ENCODE measurements at regions not wholly inside any gene's neighbourhood (a gene's known extent, or its start where the extent isn't known, plus 50 kb on each side); places are given as distances from the start of the nearest gene placed in this dataset.
"Not testable (repeated sequence)": the region's sequence is repeated elsewhere in the genome, so short reads cannot be mapped to it uniquely, and the experiment has no call there.

DNA sequence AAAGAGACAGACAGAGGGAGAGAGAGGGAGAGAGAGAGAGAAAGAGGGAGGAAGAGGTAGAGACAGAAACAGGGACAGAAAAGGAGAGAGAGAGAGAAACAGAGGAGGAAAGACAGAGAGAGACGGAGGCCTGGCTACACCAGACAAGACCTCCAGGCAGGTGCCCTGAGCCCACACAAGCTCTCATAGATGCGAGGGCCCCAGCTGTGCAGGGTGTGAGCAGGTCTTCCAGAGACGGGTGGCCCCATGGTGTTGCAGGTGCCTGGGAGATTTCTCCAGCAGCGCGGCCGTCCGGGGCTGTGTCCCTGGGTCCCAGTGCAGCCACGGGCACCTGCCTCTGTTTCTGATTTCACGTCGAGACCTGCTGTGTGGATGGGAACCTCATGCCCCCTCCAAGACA is 253.0 kb downstream of the SHOX start:
- DNase-seq (ENCODE audit: extremely low spot score, unreplicated experiment), result no peak
- H3K27ac Mint-ChIP-seq, result no peak overlapping the region
- TF ChIP-seq, protein P1, sequence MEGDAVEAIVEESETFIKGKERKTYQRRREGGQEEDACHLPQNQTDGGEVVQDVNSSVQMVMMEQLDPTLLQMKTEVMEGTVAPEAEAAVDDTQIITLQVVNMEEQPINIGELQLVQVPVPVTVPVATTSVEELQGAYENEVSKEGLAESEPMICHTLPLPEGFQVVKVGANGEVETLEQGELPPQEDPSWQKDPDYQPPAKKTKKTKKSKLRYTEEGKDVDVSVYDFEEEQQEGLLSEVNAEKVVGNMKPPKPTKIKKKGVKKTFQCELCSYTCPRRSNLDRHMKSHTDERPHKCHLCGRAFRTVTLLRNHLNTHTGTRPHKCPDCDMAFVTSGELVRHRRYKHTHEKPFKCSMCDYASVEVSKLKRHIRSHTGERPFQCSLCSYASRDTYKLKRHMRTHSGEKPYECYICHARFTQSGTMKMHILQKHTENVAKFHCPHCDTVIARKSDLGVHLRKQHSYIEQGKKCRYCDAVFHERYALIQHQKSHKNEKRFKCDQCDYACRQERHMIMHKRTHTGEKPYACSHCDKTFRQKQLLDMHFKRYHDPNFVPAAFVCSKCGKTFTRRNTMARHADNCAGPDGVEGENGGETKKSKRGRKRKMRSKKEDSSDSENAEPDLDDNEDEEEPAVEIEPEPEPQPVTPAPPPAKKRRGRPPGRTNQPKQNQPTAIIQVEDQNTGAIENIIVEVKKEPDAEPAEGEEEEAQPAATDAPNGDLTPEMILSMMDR (conservative IDR thresholded peaks at IDR 0.05), result no peak

DNA sequence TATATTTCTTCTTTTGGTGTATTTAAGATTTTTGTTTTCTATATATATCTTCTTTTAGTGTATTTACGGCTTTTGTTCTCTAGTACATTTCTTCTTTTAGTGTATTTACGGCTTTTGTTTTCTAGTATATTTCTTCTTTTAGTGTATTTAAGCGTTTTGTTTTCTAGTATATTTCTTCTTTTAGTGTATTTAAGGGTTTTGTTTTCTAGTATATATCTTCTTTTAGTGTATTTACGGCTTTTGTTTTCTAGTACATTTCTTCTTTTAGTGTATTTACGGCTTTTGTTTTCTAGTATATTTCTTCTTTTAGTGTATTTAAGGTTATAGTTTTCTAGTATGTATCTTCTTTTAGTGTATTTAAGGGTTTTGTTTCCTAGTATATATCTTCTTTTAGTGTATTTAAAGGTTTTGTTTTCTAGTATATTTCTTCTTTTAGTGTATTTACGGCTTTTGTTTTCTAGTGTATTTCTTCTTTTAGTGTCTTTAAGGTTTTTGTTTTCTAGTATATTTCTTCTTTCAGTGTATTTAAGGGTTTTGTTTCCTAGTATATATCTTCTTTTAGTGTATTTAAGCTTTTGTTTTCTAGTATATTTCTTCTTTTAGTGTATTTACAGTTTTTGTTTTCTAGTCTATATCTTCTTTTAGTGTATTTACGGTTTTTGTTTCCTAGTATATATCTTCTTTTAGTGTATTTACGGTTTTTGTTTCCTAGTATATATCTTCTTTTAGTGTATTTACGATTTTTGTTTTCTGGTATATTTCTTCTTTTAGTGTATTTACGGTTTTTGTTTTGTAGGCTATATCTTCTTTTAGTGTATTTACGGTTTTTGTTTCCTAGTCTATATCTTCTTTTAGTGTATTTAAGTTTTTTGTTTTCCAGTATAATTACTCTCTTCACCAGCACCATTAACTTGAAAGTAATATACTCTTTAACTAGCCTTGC is 249.4 kb downstream of the SHOX start:
- not testable (repeated sequence) for H3K4me1 Mint-ChIP-seq (ENCODE audit: unreplicated experiment); H3K4me3 Mint-ChIP-seq; DNase-seq (ENCODE audit: extremely low spot score, unreplicated experiment); H3K36me3 Mint-ChIP-seq; H3K27ac Mint-ChIP-seq; H3K9me3 Mint-ChIP-seq
- H3K27me3 Mint-ChIP-seq, result peaks cover 26% of the 10 kb centered on the region

More for the DNA sequence above, 253.0 kb downstream of the SHOX start:
- no peaks in the 10 kb centered on the region for H3K4me1 Mint-ChIP-seq (ENCODE audit: unreplicated experiment)
- no peaks in the 10 kb centered on the region for H3K36me3 Mint-ChIP-seq
- peaks cover 26% of the 10 kb centered on the region for H3K27me3 Mint-ChIP-seq
- H3K4me3 Mint-ChIP-seq, result no peak overlapping the region
- H3K9me3 Mint-ChIP-seq, result no peaks in the 10 kb centered on the region

DNA sequence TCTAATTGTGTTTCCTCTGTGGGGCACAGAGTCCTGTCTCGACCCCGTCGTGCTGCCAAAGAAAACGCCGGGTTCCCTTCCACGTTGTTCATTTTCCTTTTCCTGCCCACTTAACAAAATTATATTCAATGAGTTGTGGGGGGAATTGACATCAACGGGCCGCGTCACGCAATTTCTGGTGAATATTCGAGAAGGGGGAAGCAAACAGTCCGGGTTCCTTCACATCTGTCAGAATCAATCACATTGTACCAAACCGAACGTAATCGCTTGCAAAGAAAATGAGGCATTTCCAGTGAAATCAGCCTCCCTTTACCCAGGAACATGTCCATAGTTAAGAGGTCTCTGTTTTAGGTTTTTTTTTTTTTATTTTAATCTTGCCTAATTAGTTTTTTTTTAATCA is 243.5 kb downstream of the SHOX start:
- Mint-ChIP-seq H3K4me3 (peak overlapping the region; percentile 36), H3K9me3 (no peaks in the 10 kb centered on the region), H3K27ac (no peak overlapping the region), H3K4me1 (ENCODE audit: unreplicated experiment) (peaks cover 4% of the 10 kb centered on the region), H3K27me3 (peaks cover 7% of the 10 kb centered on the region), H3K36me3 (no peaks in the 10 kb centered on the region)
- TF ChIP-seq, protein P1 (conservative IDR thresholded peaks at IDR 0.05), result no peak
- DNase-seq (ENCODE audit: extremely low spot score, unreplicated experiment), result no peak

DNA sequence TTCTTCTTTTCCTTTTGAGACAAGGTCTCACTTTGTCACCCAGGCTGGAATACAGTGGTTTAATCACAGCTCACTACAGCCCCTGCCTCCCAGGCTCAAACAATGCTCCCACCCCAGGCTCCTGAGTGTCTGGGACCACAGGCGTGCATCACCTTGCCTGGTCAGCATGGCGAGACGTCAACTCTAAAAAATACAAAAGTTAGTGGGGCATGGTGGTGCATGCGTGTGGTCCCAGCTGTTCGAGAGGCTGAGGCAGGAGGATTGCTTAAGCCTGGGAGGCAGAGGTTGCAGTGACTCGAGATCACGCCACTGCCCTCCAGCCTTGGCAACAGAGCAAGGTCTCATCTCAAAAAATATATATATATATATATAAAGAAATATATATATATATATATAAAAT is 242.4 kb downstream of the SHOX start:
- DNase-seq (ENCODE audit: extremely low spot score, unreplicated experiment), result no peak
- no peak overlapping the region for H3K27ac Mint-ChIP-seq
- H3K4me3 Mint-ChIP-seq, result no peak overlapping the region
- peaks cover 4% of the 10 kb centered on the region for H3K4me1 Mint-ChIP-seq (ENCODE audit: unreplicated experiment)
- H3K9me3 Mint-ChIP-seq, result no peaks in the 10 kb centered on the region
- TF ChIP-seq, protein P1 (conservative IDR thresholded peaks at IDR 0.05), result no peak
- peaks cover 11% of the 10 kb centered on the region for H3K27me3 Mint-ChIP-seq
- H3K36me3 Mint-ChIP-seq, result no peaks in the 10 kb centered on the region

DNA sequence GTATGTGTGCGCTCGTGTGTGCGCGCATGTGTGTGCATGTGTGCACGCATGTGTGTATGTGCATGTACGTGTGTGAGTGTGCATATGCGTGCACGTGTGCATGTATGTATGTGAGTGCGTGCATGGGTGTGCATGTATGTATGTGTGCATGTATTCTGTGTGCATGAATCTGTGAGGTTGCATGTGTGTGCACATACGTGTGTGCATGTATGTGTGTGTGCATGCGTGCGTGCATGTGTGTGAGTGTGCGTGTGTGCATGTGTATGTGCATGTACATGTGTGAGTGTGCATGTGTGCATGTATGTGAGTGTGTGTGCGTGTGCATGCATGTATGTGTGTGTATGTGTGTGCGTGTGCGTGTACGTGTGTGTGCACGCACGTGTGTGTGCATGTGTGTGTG is 241.5 kb downstream of the SHOX start:
- no peak overlapping the region for H3K4me3 Mint-ChIP-seq
- no peak for DNase-seq (ENCODE audit: extremely low spot score, unreplicated experiment)
- TF ChIP-seq, protein P1 (conservative IDR thresholded peaks at IDR 0.05), result no peak
- H3K27me3 Mint-ChIP-seq, result peaks cover 11% of the 10 kb centered on the region
- no peaks in the 10 kb centered on the region for H3K36me3 Mint-ChIP-seq
- no peak overlapping the region for H3K27ac Mint-ChIP-seq
- H3K4me1 Mint-ChIP-seq (ENCODE audit: unreplicated experiment), result peaks cover 4% of the 10 kb centered on the region
- no peaks in the 10 kb centered on the region for H3K9me3 Mint-ChIP-seq

DNA sequence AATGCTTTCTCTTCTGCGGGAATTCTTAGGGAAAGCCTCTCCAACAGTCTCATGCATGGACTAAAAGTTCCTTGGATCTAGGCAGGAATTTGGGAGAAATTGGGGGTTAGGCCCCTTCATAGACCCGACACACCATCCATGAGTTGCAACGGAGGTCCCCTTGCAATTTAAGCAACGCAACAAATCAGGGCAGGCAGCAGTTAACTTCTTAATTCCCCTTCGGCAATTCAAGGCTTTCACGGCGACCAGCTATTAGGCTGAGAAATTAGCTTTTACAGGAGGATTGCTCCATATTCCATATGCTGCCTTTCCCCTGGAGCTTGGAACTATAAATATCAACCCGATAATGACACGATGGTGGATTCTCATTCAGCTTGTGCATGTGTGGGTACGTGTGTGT is 241.0 kb downstream of the SHOX start:
- Mint-ChIP-seq H3K4me1 (ENCODE audit: unreplicated experiment) (peaks cover 4% of the 10 kb centered on the region), H3K27ac (no peak overlapping the region), H3K27me3 (peaks cover 11% of the 10 kb centered on the region), H3K9me3 (no peaks in the 10 kb centered on the region), H3K4me3 (no peak overlapping the region), H3K36me3 (no peaks in the 10 kb centered on the region)
- DNase-seq (ENCODE audit: extremely low spot score, unreplicated experiment), result no peak
- TF ChIP-seq, protein P1 (conservative IDR thresholded peaks at IDR 0.05), result no peak

All from type B pancreatic cell (in vitro differentiated cells).